Psoas muscle (tissue), 7 donors: ENCODE measurements at regions not wholly inside any gene's neighbourhood (a gene's known extent, or its start where the extent isn't known, plus 50 kb on each side); places are given as distances from the start of the nearest gene placed in this dataset.

Experiments used
- ATAC-seq, 4 donors: fragments of 200-7000 bp; cut with Tn5 transposase; one replicate each; pipeline ENCODE4 v1.9.1; 2020; ENCODE audit warnings: moderate library complexity in 3 of 4, mild to moderate bottlenecking in 2 of 4
- DNase-seq, 2 donors: peaks; one replicate each; pipeline ENCODE4 v3.0.0-alpha.2; 2020
- H3K27ac ChIP-seq: fragments of 200-600 bp; one replicate; pipeline ENCODE4 v1.8.0; 2022
- H3K27me3 ChIP-seq, 3 donors: fragments of 200-600 bp in 1 of 3; one replicate each; pipeline versions ENCODE4 v1.6.1 to v1.8.0; 2013 to 2022; ENCODE audit warnings: low read length in 2 of 3, mild to moderate bottlenecking in 2 of 3, moderate library complexity in 1 of 3; ENCODE audit not compliant: insufficient read depth in 3 of 3
- H3K36me3 ChIP-seq, 2 donors: fragments of 200-600 bp in 1 of 2; one replicate each; pipeline versions ENCODE4 v1.6.1 to v1.8.0; 2013 to 2022; ENCODE audit warnings: low read depth in 1 of 2, mild to moderate bottlenecking in 1 of 2, moderate library complexity in 1 of 2; ENCODE audit not compliant: insufficient read depth in 1 of 2
- H3K4me1 ChIP-seq: fragments of 200-600 bp; one replicate; pipeline ENCODE4 v1.8.0; 2022
- H3K4me3 ChIP-seq: fragments of 200-600 bp; one replicate; pipeline ENCODE4 v1.8.0; 2022; ENCODE audit warnings: mild to moderate bottlenecking
- H3K9me3 ChIP-seq: fragments of 200-600 bp; one replicate; pipeline ENCODE4 v1.8.0; 2022
- CTCF ChIP-seq: fragments of 200-600 bp; IDR thresholded peaks from one replicate; pipeline ENCODE4 v1.8.0; 2022; ENCODE audit warnings: antibody characterized with exemption
- WGBS, 3 donors: extraction: QIAGEN DNeasy Blood & Tissue Kit; methylation state at CpG; one replicate each; pipeline versions ENCODE4 v1.1.6 to v1.1.7; 2013; 5-methylcytosine and 5-hydroxymethylcytosine counted together
- intact Hi-C, 2 donors: fragments of 100-400 bp; cut with DNase I; formaldehyde crosslinking; loops; one replicate each; pipeline versions ENCODE4 v1.11.0 to v1.14.2; 2022
- donor health status: healthy with polysubstance abuse.
- donor health status: DM: no; HTN: no; CAD: no; lungs with moderate emphysema.
- donor health status: Bipolar disorder and iron deficiency.
- donor health status: healthy.
- donor health status: DM: yes; HTN: yes; CAD: no.
- donor health status: DM: no; HTN: no; CAD: no.
- donor health status: DM: yes; HTN: yes; CAD: no.

- no peaks in the 10 kb centered on the region for H3K4me1 ChIP-seq
- no peak for DNase-seq
- no peak for ATAC-seq
- no peaks in the 10 kb centered on the region for H3K36me3 ChIP-seq
- no peak overlapping the region for H3K4me3 ChIP-seq
- H3K9me3 ChIP-seq, result no peaks in the 10 kb centered on the region
- intact Hi-C loops, result no loop called here
- no peaks in the 10 kb centered on the region for H3K27me3 ChIP-seq
- no peak overlapping the region for H3K27ac ChIP-seq
- TF ChIP-seq CTCF, result no peak
- WGBS, 3 donors, result 50 to 58% (median 56%) methylated on average over 2 of the region's 2 CpGs
Observed at GRCh38 chr14:27389402-27389801, 791.6 kb upstream of the NOVA1 start.

GRCh38 chr14:27390155-27390554 is 792.3 kb upstream of the NOVA1 start:
- Histone ChIP-seq H3K9me3 (no peaks in the 10 kb centered on the region), H3K36me3 (no peaks in the 10 kb centered on the region), H3K4me1 (no peaks in the 10 kb centered on the region), H3K27ac (no peak overlapping the region), H3K4me3 (no peak overlapping the region), H3K27me3 (no peaks in the 10 kb centered on the region)
- no peak for ATAC-seq
- no peak for DNase-seq
- TF ChIP-seq CTCF, result no peak
- 34 to 52% (median 38%) methylated on average over 3 of the region's 3 CpGs for WGBS, 3 donors
- intact Hi-C loops, result no loop called here

GRCh38 chr14:27391331-27391730 is 793.5 kb upstream of the NOVA1 start:
- Histone ChIP-seq H3K9me3 (no peaks in the 10 kb centered on the region), H3K27ac (no peak overlapping the region), H3K36me3 (no peaks in the 10 kb centered on the region), H3K4me1 (no peaks in the 10 kb centered on the region), H3K27me3 (no peaks in the 10 kb centered on the region), H3K4me3 (no peak overlapping the region)
- 71 to 77% (median 73%) methylated on average over 4 of the region's 4 CpGs for WGBS, 3 donors
- no peak for DNase-seq
- intact Hi-C loops, result no loop called here
- ATAC-seq, result no peak
- no peak for TF ChIP-seq CTCF

- no peaks in the 10 kb centered on the region for H3K9me3 ChIP-seq
- H3K36me3 ChIP-seq, result no peaks in the 10 kb centered on the region
- H3K4me1 ChIP-seq, result no peaks in the 10 kb centered on the region
- ATAC-seq (no peak), DNase-seq (no peak)
- H3K27ac ChIP-seq, result no peak overlapping the region
- intact Hi-C loops, result no loop called here
- H3K27me3 ChIP-seq, result no peaks in the 10 kb centered on the region
- TF ChIP-seq CTCF, result no peak
- 86 to 90% (median 89%) methylated on average over 1 of the region's 1 CpG for WGBS, 3 donors
- no peak overlapping the region for H3K4me3 ChIP-seq
Observed at GRCh38 chr14:27392153-27392552, 794.3 kb upstream of the NOVA1 start.

GRCh38 chr14:27409944-27410343 is 812.1 kb upstream of the NOVA1 start:
- no peak overlapping the region for H3K27ac ChIP-seq
- TF ChIP-seq CTCF, result no peak
- H3K9me3 ChIP-seq, result no peaks in the 10 kb centered on the region
- no peaks in the 10 kb centered on the region for H3K36me3 ChIP-seq
- ATAC-seq (no peak), DNase-seq (no peak)
- WGBS, 3 donors, result 39 to 62% (median 49%) methylated on average over 2 of the region's 2 CpGs
- H3K27me3 ChIP-seq, result no peaks in the 10 kb centered on the region
- intact Hi-C loops, result no loop called here
- H3K4me3 ChIP-seq, result no peak overlapping the region
- no peaks in the 10 kb centered on the region for H3K4me1 ChIP-seq
